NCI-H2107 (cell line): ENCODE measurements at regions not wholly inside any gene's neighbourhood (a gene's known extent, or its start where the extent isn't known, plus 50 kb on each side); places are given as distances from the start of the nearest gene placed in this dataset.
"Not testable (repeated sequence)": the region's sequence is repeated elsewhere in the genome, so short reads cannot be mapped to it uniquely, and the experiment has no call there.

Experiments
- DNase-seq: peaks from one replicate; lab custom pipeline; 2025; lab: John Stamatoyannopoulos, UW

DNA sequence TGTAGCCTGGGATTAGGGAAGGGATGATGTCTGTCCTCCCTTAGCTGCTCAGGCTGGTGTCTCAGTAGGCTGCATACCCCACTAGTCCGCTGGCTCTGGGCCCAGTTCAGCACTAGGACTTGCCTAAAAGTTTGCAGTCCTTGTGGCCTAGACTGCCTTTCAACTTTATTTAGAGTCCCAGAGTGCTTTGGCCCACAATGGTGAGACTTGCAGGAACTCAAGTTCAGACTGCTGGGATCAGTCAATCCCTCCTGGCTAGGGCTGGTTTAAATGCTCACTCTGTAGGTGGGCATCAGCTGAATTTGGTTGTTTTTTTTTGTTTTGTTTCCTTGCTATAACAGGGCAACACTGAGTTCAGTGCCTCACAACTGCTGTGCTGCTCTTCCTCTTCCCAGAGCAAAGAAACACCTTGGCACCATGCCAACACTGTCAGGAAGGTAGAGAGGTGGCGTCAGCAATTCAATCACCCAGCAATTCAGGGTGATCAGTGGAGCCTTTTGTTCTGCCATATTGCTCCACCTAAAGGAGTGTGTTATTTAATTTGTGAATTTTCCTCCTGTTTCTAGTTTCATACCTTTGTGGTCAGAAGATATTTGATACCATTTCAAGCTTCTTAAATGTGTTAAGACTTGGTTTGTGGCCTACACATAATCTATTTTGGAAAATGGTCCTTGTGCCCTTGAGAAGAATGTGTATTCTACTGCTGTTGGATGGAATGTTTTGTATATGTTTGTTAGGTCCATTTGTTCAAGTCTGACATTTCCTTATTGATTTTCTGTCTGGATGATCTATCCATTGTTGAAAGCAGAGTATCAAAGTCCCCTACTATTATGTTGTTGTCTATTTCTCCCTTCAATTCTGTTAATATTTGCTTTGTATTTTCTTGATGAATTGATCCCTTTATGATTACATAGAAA is 284.0 kb upstream of the PMFBP1 start:
- DNase-seq = peak; percentile 50

DNA sequence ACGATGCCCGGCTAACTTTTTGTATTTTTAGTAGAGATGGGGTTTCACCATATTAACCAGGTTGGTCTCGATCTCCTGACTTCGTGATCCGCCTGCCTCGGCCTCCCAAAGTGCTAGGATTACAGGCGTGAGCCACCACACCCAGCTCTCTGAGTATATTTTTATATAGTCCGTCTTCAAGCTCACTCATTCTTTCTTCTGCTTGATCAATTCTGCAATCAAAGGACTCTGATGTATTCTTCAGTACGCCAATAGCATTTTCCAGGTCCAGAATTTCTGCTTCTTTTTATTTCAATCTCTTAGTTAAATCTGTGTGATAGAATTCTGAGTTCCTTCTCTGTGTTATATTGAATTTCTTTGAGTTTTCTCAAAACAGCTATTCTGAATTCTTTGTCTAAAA is 281.9 kb upstream of the PMFBP1 start:
- DNase-seq = not testable (repeated sequence)

GRCh38 chr16:72444696-72445095 is 272.7 kb upstream of the PMFBP1 start:
- no peak for DNase-seq

- no peak for DNase-seq
Measured at GRCh38 chr16:72443809-72444208, 271.9 kb upstream of the PMFBP1 start.

DNA sequence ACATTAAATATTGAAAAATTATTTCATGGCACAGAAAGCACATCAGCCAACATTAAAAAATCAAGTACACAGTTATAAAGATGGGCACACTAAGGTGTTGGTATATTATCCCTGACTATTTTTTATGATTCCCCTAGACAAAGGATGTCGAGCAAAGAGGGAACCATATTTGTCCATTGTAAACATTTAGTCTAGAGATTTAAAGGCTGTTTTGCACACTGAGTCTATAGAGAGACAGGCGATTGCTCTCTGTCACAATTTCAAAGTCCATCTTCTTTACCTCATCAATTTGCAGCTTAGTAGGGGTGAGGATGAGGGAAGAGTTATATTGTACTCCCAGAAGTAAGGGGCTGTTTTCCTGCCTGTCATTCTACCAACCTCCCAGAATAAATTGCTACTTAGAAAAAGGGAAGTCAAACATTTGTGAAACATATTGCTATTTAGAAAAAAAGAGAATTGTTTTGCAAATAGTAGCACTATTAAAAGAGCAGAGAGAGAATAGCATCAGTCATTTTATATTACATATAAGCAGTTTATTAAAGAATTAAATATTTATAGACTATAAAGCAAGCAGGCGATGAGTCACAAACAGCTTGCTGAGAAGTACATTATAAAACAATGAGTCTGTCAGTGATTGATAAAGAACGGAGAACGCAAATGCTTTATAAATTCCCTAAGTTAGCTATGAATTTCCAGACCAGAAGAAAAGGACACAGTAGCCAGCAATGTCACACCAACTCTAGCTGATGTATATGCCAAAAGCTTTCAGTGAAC is 270.6 kb upstream of the PMFBP1 start:
- no peak for DNase-seq

- DNase-seq = no peak
Measured at GRCh38 chr16:72437891-72438290, 265.9 kb upstream of the PMFBP1 start.

GRCh38 chr16:72434159-72434558 is 262.2 kb upstream of the PMFBP1 start:
- no peak for DNase-seq

GRCh38 chr16:72430121-72430520 is 258.2 kb upstream of the PMFBP1 start:
- DNase-seq = no peak

GRCh38 chr16:72429671-72430081 is 257.7 kb upstream of the PMFBP1 start:
- DNase-seq = no peak

DNA sequence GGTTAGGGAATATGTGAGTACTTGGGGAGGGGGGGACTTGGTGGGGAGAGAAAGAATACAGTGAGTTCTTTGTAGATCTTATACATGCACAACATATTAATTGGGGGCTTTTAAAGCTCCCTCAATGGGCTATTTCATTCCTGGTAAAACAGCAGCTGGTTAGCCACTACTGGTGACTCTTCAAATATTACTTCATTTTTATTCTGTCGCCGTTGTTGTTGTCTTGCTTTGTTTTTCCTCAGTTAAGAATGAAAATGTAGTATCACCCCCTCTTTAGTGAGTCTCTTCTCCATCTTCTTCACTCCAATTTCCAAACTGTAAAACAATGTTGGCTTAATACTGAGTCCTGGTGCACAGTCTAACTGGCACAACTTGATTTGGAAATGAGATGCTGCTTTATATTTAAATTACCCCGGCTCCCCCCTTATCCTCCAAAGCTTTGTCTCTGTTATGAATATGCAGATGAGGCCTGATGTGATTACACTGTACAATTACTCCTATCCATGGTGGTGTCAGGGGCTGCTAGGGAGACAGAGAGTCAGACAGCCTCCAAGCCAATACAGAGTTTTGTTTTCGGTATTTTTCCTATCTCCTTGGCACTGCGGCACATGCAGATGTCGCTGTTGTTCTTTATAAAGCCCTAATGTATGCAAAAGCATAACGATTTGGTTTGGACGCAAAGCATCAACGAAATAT is 256.9 kb upstream of the PMFBP1 start:
- DNase-seq = no peak

DNA sequence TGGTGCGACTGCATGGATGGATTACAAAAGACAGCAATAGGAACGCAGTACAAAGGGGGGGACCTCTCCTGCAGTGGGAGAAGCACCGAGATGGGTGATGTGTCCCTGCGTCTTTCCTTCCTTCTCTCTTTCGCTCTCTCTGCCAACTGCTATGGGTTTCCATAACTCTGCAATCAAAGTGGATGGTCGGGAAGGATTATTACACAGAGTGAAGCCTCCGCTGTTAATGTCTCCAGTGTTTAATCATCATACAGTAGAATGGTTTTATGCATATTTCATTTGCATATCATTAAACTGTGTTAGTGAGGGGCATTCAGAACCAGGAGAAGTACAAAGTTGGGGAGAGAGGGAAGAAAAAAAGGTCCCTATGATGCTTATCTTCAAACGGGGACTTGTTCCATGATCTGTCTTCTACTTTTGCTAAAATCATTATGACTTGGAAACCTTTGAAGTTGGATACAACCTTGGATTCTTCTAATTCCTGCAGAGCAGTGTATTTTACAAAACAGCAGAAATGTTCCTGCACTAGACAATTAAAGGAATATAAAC is 255.9 kb upstream of the PMFBP1 start:
- DNase-seq = no peak

DNA sequence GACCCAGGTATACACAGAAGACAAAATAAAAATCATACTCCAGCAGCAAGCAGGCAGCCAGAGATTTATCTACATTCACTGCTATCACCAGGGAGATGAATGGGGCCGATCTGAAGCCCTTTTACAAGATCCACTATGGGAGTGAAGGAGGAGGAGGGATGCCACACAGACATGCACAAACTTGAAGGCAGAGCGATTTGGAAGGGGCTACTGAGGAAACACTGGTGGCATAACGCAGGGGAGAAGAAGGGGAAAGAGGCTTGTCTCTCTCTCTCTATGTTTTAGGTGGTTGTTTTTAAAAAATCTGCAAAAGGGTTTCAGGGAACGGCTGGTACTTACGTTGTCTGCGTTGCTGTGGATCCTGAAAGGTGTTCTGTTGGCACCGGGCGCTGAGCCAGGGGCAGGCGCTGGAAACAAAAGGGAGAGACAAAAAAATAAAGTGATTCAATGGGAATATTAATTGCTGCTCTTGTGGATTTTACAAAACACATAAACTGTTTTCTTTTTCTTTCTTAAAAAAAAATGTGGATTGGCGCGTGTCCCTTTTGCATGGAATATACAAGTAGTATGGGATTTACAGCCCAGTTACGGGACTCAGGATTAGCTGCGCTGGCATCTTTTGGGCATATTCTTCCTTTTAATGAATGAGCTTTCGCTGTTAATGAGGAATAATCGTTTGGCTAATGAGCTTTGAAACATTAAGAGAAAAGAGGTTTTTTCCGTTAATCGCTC is 255.3 kb upstream of the PMFBP1 start:
- DNase-seq = no peak

GRCh38 chr16:72426386-72426785 is 254.4 kb upstream of the PMFBP1 start:
- DNase-seq = no peak

DNA sequence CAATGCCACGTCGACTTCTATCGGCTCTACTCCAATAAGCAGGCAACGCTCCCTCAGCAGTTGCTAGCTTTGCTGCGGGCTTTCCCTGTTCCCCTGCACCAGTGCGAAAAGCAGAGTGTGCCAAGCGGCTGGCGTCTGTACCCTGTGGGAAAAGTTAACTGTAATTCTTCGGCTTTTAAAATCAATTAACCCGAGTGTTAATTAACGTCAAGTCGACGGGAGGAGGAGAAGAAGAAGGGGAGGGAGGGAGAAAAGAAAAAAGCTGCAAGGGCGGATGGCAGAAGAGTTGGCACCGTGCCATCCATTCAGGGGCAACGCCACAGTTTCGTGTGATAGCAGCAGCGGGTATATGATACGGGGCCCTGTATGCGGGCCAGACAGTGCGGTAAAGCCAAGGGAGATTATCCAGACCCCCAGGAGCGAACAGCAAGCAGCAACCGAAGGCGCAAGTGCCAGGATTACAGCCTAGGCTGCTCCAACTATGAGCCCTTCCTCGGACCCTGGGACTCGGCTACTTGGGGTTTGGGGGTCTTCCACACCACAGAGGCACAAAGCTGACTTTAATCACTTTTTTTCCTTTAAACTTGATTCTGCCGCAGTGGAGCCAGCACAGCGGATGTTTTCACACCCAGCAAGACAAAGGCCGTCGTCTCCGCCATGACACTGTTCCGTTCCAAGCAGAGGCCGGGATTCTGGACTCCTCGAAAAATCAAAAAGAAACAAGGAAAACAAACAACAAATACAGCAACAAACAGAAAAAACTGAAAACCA is 253.8 kb upstream of the PMFBP1 start:
- no peak for DNase-seq

GRCh38 chr16:72424757-72425156 is 252.8 kb upstream of the PMFBP1 start:
- DNase-seq = no peak

GRCh38 chr16:72422308-72422897 is 250.4 kb upstream of the PMFBP1 start:
- DNase-seq = no peak

DNA sequence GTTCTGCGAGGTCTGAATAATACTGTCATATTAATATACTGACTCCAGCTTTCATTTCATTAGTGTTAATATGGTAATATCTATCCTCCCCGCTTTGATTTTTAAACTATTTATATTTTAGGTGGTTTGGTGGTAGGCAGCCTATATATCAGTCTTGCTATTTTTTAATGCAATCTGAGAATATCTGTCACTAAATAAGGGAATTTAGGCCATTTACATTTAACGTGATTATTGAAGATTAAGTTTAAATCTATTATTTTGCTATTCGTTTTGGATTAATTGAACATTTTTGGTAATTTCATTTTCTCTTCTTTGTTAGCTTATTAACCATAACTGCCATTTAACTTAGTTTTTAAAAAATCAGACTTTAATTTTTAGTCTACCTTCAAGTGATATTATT is 247.7 kb upstream of the PMFBP1 start:
- DNase-seq = no peak

DNA sequence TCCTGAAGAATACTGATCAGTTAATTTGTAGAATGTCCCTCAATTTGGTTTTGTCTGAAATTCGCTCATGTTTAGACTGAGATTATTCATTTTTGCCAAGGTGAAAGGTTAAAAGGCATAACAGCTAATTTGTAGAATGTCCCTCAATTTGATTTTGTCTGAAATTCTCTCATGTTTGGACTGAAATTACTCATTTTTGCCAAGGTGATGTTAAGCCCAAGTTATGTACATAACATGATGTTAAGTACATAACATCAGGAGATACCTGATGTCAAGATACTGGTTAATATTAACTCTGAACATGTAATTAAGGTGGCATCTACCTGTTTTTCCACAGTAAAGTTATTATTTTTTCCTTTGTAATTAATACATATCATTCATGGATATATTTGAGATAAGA is 243.4 kb upstream of the PMFBP1 start:
- no peak for DNase-seq

GRCh38 chr16:72410492-72410891 is 238.5 kb upstream of the PMFBP1 start:
- no peak for DNase-seq

DNA sequence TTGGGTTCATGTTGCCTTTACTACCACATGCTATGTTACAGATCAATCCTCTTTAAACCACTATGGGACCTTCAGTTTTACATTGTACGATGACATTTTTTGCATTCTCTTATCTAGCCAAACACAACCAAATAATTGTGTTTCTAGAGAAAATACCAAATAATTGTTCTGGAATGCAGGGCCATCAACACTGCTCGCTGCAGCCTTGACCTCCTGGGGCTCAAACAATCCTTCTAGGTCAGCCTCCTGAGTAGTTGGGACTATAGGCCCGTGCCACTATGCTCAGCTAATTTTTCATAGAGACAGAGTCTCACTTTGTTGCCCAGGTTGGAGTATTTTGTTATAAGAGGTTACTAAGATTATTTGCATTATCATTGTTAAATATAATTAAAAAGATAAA is 237.5 kb upstream of the PMFBP1 start:
- no peak for DNase-seq
